HEK293T (cell line): ENCODE measurements at regions not wholly inside any gene's neighbourhood (a gene's known extent, or its start where the extent isn't known, plus 50 kb on each side); places are given as distances from the start of the nearest gene placed in this dataset.

Source experiments
- BHLHE40 ChIP-seq: fragments of 450-650 bp; IDR thresholded peaks from 2 replicates; pipeline ENCODE4 v1.6.1; 2016; ENCODE audit warnings: mild to moderate bottlenecking, moderate library complexity, borderline replicate concordance
- FOXK2 ChIP-seq: fragments of 450-650 bp; IDR thresholded peaks from 2 replicates; pipeline ENCODE4 v1.6.1; 2016; ENCODE audit warnings: mild to moderate bottlenecking
- FOXM1 ChIP-seq: fragments of 450-650 bp; IDR thresholded peaks from 2 replicates; pipeline ENCODE4 v1.6.1; 2017; ENCODE audit warnings: mild to moderate bottlenecking, borderline replicate concordance
- L3MBTL2 ChIP-seq: fragments of 450-650 bp; conservative IDR thresholded peaks from 2 replicates; pipeline ENCODE4 v1.6.1; 2016; ENCODE audit warnings: mild to moderate bottlenecking
- PKNOX1 ChIP-seq: fragments of 450-650 bp; IDR thresholded peaks from 2 replicates; pipeline ENCODE4 v1.6.1; 2016
- SUZ12 ChIP-seq: fragments of 450-650 bp; IDR thresholded peaks from 2 replicates; pipeline ENCODE4 v1.6.1; 2016; ENCODE audit warnings: mild to moderate bottlenecking
- ZNF384 ChIP-seq: fragments of 450-650 bp; IDR thresholded peaks from 2 replicates; pipeline ENCODE4 v1.6.1; 2016

GRCh38 chr5:175133185-175133584, 310.8 kb downstream of the DRD1 start:
- no peak for TF ChIP-seq SUZ12
- TF ChIP-seq BHLHE40: no peak
- TF ChIP-seq PKNOX1: no peak
- no peak for TF ChIP-seq ZNF384
- no peak for TF ChIP-seq FOXM1
- no peak for TF ChIP-seq FOXK2
- no peak for TF ChIP-seq L3MBTL2
